Skeletal muscle satellite cell (primary cell): ENCODE measurements at regions not wholly inside any gene's neighbourhood (a gene's known extent, or its start where the extent isn't known, plus 50 kb on each side); places are given as distances from the start of the nearest gene placed in this dataset.

Experiments used
- H3K27me3 ChIP-seq: 2 replicates; pipeline ENCODE4 v1.7.0; 2013; ENCODE audit warnings: low read length; ENCODE audit not compliant: control insufficient read depth, insufficient read depth
- H3K36me3 ChIP-seq: 2 replicates; pipeline ENCODE4 v1.7.0; 2013; ENCODE audit warnings: mild to moderate bottlenecking, control low read depth, low read length; ENCODE audit not compliant: insufficient read depth
- H3K4me1 ChIP-seq: 2 replicates; pipeline ENCODE4 v1.7.0; 2013; ENCODE audit warnings: low read length; ENCODE audit not compliant: control insufficient read depth, insufficient read depth
- H3K4me2 ChIP-seq: 2 replicates; pipeline ENCODE4 v1.7.0; 2013; ENCODE audit warnings: mild to moderate bottlenecking, low read length
- H3K4me3 ChIP-seq: 2 replicates; pipeline ENCODE4 v1.7.0; 2013; ENCODE audit warnings: low read length
- H3K9ac ChIP-seq: 2 replicates; pipeline ENCODE4 v1.7.0; 2013; ENCODE audit warnings: mild to moderate bottlenecking, low read depth, low read length, moderate library complexity
- H3K9me3 ChIP-seq: replicated peaks from 2 replicates; pipeline ENCODE4 v1.7.0; 2013; ENCODE audit warnings: mild to moderate bottlenecking, control low read depth, low read length

GRCh38 chr17:33939959-33940358, 315.1 kb upstream of the CCL2 start:
- Histone ChIP-seq H3K4me2 (no peak overlapping the region), H3K4me1 (no peaks in the 10 kb centered on the region), H3K36me3 (no peaks in the 10 kb centered on the region), H3K4me3 (no peak overlapping the region), H3K9ac (no peak overlapping the region), H3K9me3 (peaks cover 8% of the 10 kb centered on the region), H3K27me3 (no peaks in the 10 kb centered on the region)

GRCh38 chr17:33940769-33941370, 314.2 kb upstream of the CCL2 start:
- no peaks in the 10 kb centered on the region for H3K4me1 ChIP-seq
- H3K4me2 ChIP-seq, result no peak overlapping the region
- H3K36me3 ChIP-seq, result no peaks in the 10 kb centered on the region
- H3K4me3 ChIP-seq, result no peak overlapping the region
- H3K9ac ChIP-seq, result no peak overlapping the region
- H3K27me3 ChIP-seq, result no peaks in the 10 kb centered on the region
- peaks cover 8% of the 10 kb centered on the region for H3K9me3 ChIP-seq

GRCh38 chr17:33941744-33942143, 313.3 kb upstream of the CCL2 start:
- Histone ChIP-seq H3K9ac (no peak overlapping the region), H3K4me3 (no peak overlapping the region), H3K4me1 (no peaks in the 10 kb centered on the region), H3K9me3 (peaks cover 8% of the 10 kb centered on the region), H3K4me2 (no peak overlapping the region), H3K27me3 (no peaks in the 10 kb centered on the region), H3K36me3 (no peaks in the 10 kb centered on the region)

GRCh38 chr17:33942414-33942813, 312.7 kb upstream of the CCL2 start:
- no peak overlapping the region for H3K4me2 ChIP-seq
- H3K4me3 ChIP-seq, result no peak overlapping the region
- no peaks in the 10 kb centered on the region for H3K4me1 ChIP-seq
- no peak overlapping the region for H3K9ac ChIP-seq
- no peaks in the 10 kb centered on the region for H3K36me3 ChIP-seq
- H3K27me3 ChIP-seq, result no peaks in the 10 kb centered on the region
- peaks cover 8% of the 10 kb centered on the region for H3K9me3 ChIP-seq

- Histone ChIP-seq H3K9me3 (peaks cover 3% of the 10 kb centered on the region), H3K4me1 (no peaks in the 10 kb centered on the region), H3K4me2 (no peak overlapping the region), H3K36me3 (no peaks in the 10 kb centered on the region), H3K27me3 (no peaks in the 10 kb centered on the region), H3K4me3 (no peak overlapping the region), H3K9ac (no peak overlapping the region)
Observed at GRCh38 chr17:33944412-33944811, 310.7 kb upstream of the CCL2 start.

GRCh38 chr17:33944826-33945225, 310.3 kb upstream of the CCL2 start:
- Histone ChIP-seq H3K9ac (no peak overlapping the region), H3K9me3 (peaks cover 2% of the 10 kb centered on the region), H3K27me3 (no peaks in the 10 kb centered on the region), H3K4me3 (no peak overlapping the region), H3K36me3 (no peaks in the 10 kb centered on the region), H3K4me1 (no peaks in the 10 kb centered on the region), H3K4me2 (no peak overlapping the region)

- Histone ChIP-seq H3K4me2 (no peak overlapping the region), H3K9ac (no peak overlapping the region), H3K27me3 (no peaks in the 10 kb centered on the region), H3K4me3 (no peak overlapping the region), H3K36me3 (no peaks in the 10 kb centered on the region), H3K9me3 (no peaks in the 10 kb centered on the region), H3K4me1 (no peaks in the 10 kb centered on the region)
Observed at GRCh38 chr17:33945646-33946546, 309.2 kb upstream of the CCL2 start.

GRCh38 chr17:33947762-33948161, 307.3 kb upstream of the CCL2 start:
- Histone ChIP-seq H3K27me3 (no peaks in the 10 kb centered on the region), H3K4me2 (no peak overlapping the region), H3K9me3 (no peaks in the 10 kb centered on the region), H3K4me3 (no peak overlapping the region), H3K36me3 (no peaks in the 10 kb centered on the region), H3K4me1 (no peaks in the 10 kb centered on the region), H3K9ac (no peak overlapping the region)

- H3K9ac ChIP-seq, result no peak overlapping the region
Observed at GRCh38 chr17:33948309-33948708, 306.8 kb upstream of the CCL2 start.

GRCh38 chr17:33949100-33949499, 306.0 kb upstream of the CCL2 start:
- H3K9ac ChIP-seq, result no peak overlapping the region
- no peak overlapping the region for H3K4me3 ChIP-seq
- no peaks in the 10 kb centered on the region for H3K27me3 ChIP-seq
- H3K36me3 ChIP-seq, result no peaks in the 10 kb centered on the region
- no peaks in the 10 kb centered on the region for H3K9me3 ChIP-seq
- no peaks in the 10 kb centered on the region for H3K4me1 ChIP-seq
- H3K4me2 ChIP-seq, result no peak overlapping the region

More at GRCh38 chr17:33948309-33948708, 306.8 kb upstream of the CCL2 start:
- Histone ChIP-seq H3K4me2 (no peak overlapping the region), H3K27me3 (no peaks in the 10 kb centered on the region), H3K4me1 (no peaks in the 10 kb centered on the region), H3K9me3 (no peaks in the 10 kb centered on the region), H3K36me3 (no peaks in the 10 kb centered on the region), H3K4me3 (no peak overlapping the region)

GRCh38 chr17:33950061-33950460, 305.0 kb upstream of the CCL2 start:
- Histone ChIP-seq H3K9me3 (no peaks in the 10 kb centered on the region), H3K4me1 (no peaks in the 10 kb centered on the region), H3K9ac (no peak overlapping the region), H3K4me2 (no peak overlapping the region), H3K27me3 (no peaks in the 10 kb centered on the region), H3K4me3 (no peak overlapping the region), H3K36me3 (no peaks in the 10 kb centered on the region)

GRCh38 chr17:33952425-33952824, 302.7 kb upstream of the CCL2 start:
- Histone ChIP-seq H3K9me3 (no peaks in the 10 kb centered on the region), H3K4me1 (no peaks in the 10 kb centered on the region), H3K4me2 (no peak overlapping the region), H3K27me3 (no peaks in the 10 kb centered on the region), H3K9ac (no peak overlapping the region), H3K36me3 (no peaks in the 10 kb centered on the region), H3K4me3 (no peak overlapping the region)
